ENCODE measurements at regions not wholly inside any gene's neighbourhood (a gene's known extent, or its start where the extent isn't known, plus 50 kb on each side); places are given as distances from the start of the nearest gene placed in this dataset.

- intact Hi-C loops (cut with DNase I) = no loop called here
- Histone ChIP-seq H3K4me3 (no peak overlapping the region), H3K27ac (peak overlapping the region in 5 of 12 donors; percentile 32 to 76 (median 60)), H3K27me3 (no peaks in the 10 kb centered on the region), H3K9me3 (peaks cover 0 to 2% (median 0%) of the 10 kb centered on the region in 12 donors), H3K4me1 (peaks cover 0 to 12% (median 0%) of the 10 kb centered on the region in 12 donors), H3K36me3 (no peaks in the 10 kb centered on the region)
- peak in 1 of 4 donors; percentile 73 for ATAC-seq
- WGBS, 4 donors = 76 to 77% (median 77%) methylated on average over 2 of the region's 2 CpGs
- no peak for TF ChIP-seq POLR2A (IDR thresholded peaks at IDR 0.05)
- TF ChIP-seq CTCF (IDR thresholded peaks at IDR 0.05) = no peak
- peak in 2 of 5 donors; percentile 30 to 36 for DNase-seq
Measured at GRCh38 chr11:15726893-15727519, 612.3 kb downstream of the INSC start.

DNA sequence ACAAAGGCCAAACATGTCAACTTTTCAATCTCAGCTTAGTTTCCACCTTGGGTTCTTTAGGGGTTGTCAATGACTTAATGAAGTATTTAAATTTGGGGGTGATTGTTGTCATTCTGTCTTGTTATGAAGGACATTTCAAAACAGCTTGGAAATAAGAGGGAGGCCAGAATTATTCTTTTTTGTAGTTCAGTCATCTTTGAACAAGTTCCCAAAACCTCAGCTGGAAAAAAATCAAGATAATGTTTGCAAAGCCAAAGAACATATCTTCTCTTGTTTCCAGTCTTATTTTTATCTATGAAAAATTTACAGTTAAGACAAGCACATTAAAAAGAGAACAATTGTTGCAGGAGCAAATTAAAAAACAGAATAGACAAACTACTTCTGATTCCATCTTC lies 612.8 kb downstream of the INSC start:
- H3K27me3 ChIP-seq = no peaks in the 10 kb centered on the region
- no peak overlapping the region for H3K4me3 ChIP-seq
- intact Hi-C loops (cut with DNase I) = no loop called here
- no peak for TF ChIP-seq CTCF (IDR thresholded peaks at IDR 0.05)
- TF ChIP-seq POLR2A (IDR thresholded peaks at IDR 0.05) = no peak
- peaks cover 0 to 12% (median 0%) of the 10 kb centered on the region in 12 donors for H3K4me1 ChIP-seq
- H3K9me3 ChIP-seq = no peaks in the 10 kb centered on the region
- no peaks in the 10 kb centered on the region for H3K36me3 ChIP-seq
- peak overlapping the region in 5 of 12 donors; percentile 32 to 76 (median 60) for H3K27ac ChIP-seq
- no peak for DNase-seq
- peak in 1 of 4 donors; percentile 13 for ATAC-seq

DNA sequence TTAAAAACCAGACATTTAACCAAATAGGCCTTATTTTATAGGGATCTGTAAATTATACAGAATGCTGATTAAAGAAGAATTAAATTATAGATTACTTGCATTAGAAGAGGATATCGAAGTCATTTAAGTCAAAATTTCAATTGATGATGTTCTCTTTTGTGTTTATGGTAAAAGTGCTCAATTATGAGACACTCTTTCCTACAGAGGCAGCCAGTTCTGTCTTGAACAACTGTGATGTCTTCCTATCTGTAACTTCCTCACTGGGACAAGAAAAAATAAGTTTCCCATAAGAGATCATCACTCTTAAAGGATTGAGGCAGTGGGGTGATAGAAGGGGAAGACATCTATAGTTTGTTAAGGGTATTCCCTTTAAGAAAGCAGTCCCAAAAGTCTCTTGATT lies 613.5 kb downstream of the INSC start:
- Histone ChIP-seq H3K9me3 (no peaks in the 10 kb centered on the region), H3K4me3 (no peak overlapping the region), H3K4me1 (peaks cover 0 to 12% (median 0%) of the 10 kb centered on the region in 12 donors), H3K27me3 (no peaks in the 10 kb centered on the region), H3K27ac (peak overlapping the region in 1 of 12 donors; percentile 32), H3K36me3 (no peaks in the 10 kb centered on the region)
- ATAC-seq (no peak), DNase-seq (no peak)
- TF ChIP-seq POLR2A (IDR thresholded peaks at IDR 0.05) (no peak), CTCF (IDR thresholded peaks at IDR 0.05) (no peak)
- intact Hi-C loops (cut with DNase I) = no loop called here
- 93 to 100% (median 96%) methylated on average over 1 of the region's 1 CpG for WGBS, 4 donors

GRCh38 chr11:15730263-15730994 lies 615.7 kb downstream of the INSC start:
- TF ChIP-seq CTCF (IDR thresholded peaks at IDR 0.05) (no peak), POLR2A (IDR thresholded peaks at IDR 0.05) (no peak)
- intact Hi-C loops (cut with DNase I) = no loop called here
- no peaks in the 10 kb centered on the region for H3K9me3 ChIP-seq
- WGBS, 4 donors = 77 to 80% (median 78%) methylated on average over 6 of the region's 6 CpGs
- no peaks in the 10 kb centered on the region for H3K36me3 ChIP-seq
- no peak overlapping the region for H3K4me3 ChIP-seq
- no peak for DNase-seq
- H3K27ac ChIP-seq = peak overlapping the region in 5 of 12 donors; percentile 34 to 63 (median 48)
- H3K4me1 ChIP-seq = peaks cover 0 to 12% (median 0%) of the 10 kb centered on the region in 12 donors
- ATAC-seq = peak in 1 of 4 donors; percentile 70
- no peaks in the 10 kb centered on the region for H3K27me3 ChIP-seq
